BE2C (cell line): ENCODE measurements at regions not wholly inside any gene's neighbourhood (a gene's known extent, or its start where the extent isn't known, plus 50 kb on each side); places are given as distances from the start of the nearest gene placed in this dataset.

Experiments used
- DNase-seq: peaks from one replicate; pipeline ENCODE4 v3.0.0-alpha.2; 2020
- H3K27me3 ChIP-seq: fragments of 250-450 bp; sonication (Bioruptor Pico); 2 replicates; pipeline ENCODE4 v1.5.1; 2020; ENCODE audit warnings: mild to moderate bottlenecking
- H3K36me3 ChIP-seq: fragments of 250-450 bp; sonication (Bioruptor Pico); 2 replicates; pipeline ENCODE4 v1.5.1; 2020; ENCODE audit warnings: mild to moderate bottlenecking
- H3K4me1 ChIP-seq: fragments of 250-450 bp; sonication (Bioruptor Pico); 2 replicates; pipeline ENCODE4 v1.5.1; 2020
- H3K4me3 ChIP-seq: 2 replicates; pipeline ENCODE4 v1.5.1; 2011; ENCODE audit warnings: low read depth, low read length
- H3K9me3 ChIP-seq: fragments of 250-450 bp; sonication (Bioruptor Pico); 2 replicates; pipeline ENCODE4 v1.5.1; 2020
- TF ChIP-seq, protein P1 (sequence below): IDR thresholded peaks from 2 replicates; pipeline ENCODE4 v1.5.1; 2012; ENCODE audit warnings: mild to moderate bottlenecking, low read depth, low read length

DNA sequence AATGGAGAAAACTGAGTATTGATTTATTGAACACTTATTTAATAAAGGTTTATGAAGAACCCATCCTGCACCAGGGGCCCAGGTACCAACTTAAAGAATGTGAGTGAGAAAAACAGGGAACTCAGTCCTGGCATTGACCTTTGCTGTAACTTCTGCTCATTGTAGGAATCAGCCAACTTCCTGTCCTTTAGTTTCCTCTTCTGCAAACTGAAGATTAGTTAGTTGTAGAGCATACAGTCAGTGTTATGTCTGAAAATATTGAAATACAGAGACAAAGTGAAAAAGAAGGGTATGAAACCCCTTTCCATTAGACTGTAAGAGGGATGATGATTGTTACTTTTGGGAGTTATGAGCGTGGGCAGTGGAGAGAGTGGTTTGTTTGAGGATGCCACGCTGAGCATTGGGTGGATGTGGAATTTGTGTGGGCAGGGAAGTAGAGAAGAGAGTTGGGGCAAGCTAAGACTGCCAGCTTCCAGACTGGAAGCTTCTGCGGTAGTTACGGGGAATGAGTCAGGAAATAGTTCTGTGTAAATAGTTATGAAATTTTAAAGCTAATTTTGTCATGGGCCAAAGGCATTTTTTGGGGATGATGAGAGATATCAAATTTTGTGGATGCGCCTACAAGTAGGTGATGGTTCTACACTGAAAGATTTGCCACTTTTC, 89.2 kb downstream of the GPR88 start:
- DNase-seq, result no peak

DNA sequence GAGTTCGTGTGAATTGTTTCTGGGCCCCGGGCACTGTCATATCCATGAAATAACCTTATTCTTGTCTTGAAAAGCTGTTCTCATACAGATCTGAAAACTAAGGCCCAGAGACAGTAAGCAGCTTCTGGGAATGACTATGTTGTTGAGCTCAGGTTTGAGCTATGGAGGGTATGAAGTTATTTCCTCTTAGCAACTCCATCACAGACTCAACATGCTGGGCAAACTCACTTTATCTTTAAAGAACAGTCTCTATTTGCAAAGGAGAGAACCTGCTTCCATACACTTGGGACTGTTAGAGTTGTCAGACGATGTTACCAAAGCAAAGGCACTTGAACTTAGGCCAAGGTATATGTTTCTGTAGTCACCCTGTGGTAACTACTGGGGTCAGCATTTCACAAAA, 90.0 kb downstream of the GPR88 start:
- Histone ChIP-seq H3K36me3 (no peaks in the 10 kb centered on the region), H3K4me1 (no peaks in the 10 kb centered on the region), H3K27me3 (no peaks in the 10 kb centered on the region; the same call in 1 of the 2 replicates), H3K9me3 (no peaks in the 10 kb centered on the region), H3K4me3 (no peak overlapping the region)
- TF ChIP-seq, protein P1, sequence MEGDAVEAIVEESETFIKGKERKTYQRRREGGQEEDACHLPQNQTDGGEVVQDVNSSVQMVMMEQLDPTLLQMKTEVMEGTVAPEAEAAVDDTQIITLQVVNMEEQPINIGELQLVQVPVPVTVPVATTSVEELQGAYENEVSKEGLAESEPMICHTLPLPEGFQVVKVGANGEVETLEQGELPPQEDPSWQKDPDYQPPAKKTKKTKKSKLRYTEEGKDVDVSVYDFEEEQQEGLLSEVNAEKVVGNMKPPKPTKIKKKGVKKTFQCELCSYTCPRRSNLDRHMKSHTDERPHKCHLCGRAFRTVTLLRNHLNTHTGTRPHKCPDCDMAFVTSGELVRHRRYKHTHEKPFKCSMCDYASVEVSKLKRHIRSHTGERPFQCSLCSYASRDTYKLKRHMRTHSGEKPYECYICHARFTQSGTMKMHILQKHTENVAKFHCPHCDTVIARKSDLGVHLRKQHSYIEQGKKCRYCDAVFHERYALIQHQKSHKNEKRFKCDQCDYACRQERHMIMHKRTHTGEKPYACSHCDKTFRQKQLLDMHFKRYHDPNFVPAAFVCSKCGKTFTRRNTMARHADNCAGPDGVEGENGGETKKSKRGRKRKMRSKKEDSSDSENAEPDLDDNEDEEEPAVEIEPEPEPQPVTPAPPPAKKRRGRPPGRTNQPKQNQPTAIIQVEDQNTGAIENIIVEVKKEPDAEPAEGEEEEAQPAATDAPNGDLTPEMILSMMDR, result no peak
- no peak for DNase-seq

More for the DNA sequence above, 89.2 kb downstream of the GPR88 start:
- H3K36me3 ChIP-seq, result no peaks in the 10 kb centered on the region
- no peaks in the 10 kb centered on the region for H3K9me3 ChIP-seq
- TF ChIP-seq, protein P1, result no peak
- H3K4me3 ChIP-seq, result no peak overlapping the region
- H3K4me1 ChIP-seq, result no peaks in the 10 kb centered on the region
- no peaks in the 10 kb centered on the region; the same call in 1 of the 2 replicates for H3K27me3 ChIP-seq

DNA sequence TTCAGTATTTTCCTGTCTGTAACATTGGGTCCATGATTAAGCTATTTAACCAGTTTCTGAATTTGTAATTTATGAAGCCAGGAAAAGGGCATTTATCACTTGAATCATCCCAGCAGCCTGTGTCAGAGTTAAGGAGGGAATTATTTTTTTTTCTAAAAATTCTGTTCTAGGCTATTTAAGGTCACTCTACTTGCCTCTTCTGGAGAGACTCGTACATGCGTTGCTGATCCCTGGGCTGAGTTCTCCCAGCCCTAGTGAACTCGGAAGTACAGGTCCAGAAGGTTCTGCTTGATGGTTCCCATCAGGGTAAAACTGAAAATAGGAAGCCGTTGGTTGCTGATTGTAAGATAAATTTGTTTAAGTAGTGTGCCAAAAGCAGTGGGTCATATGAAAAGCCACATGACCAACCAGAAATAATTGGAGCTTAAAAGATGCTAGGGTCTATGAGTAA, 90.7 kb downstream of the GPR88 start:
- H3K4me3 ChIP-seq, result no peak overlapping the region
- no peak for DNase-seq

DNA sequence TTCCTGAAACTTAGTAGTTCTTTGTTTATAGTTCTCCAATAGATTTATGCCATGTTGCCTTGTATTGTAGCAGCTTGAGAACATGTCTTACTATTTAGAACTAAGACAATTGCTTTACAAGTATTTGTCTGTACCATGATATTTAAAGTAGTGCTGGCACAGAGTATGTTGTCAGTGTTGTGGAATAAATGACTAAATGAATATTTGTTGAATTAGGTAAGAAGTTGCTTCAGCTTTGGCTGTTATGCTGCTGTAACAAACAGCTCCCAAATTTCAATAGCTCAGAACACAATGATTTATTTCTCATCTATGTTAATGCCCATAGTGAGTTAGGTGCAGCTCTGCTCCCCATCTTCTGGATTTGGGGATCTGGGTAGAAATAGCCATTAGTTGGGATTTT, 90.2 kb upstream of the VCAM1 start:
- H3K4me1 ChIP-seq, result no peaks in the 10 kb centered on the region
- DNase-seq, result no peak
- no peak overlapping the region for H3K4me3 ChIP-seq
- H3K9me3 ChIP-seq, result no peaks in the 10 kb centered on the region
- TF ChIP-seq, protein P1, result no peak
- H3K36me3 ChIP-seq, result no peaks in the 10 kb centered on the region
- H3K27me3 ChIP-seq, result no peaks in the 10 kb centered on the region; the same call in 1 of the 2 replicates

More for the DNA sequence above, 90.7 kb downstream of the GPR88 start:
- no peaks in the 10 kb centered on the region for H3K36me3 ChIP-seq
- H3K27me3 ChIP-seq, result no peaks in the 10 kb centered on the region; the same call in 1 of the 2 replicates
- TF ChIP-seq, protein P1, result no peak
- no peaks in the 10 kb centered on the region for H3K9me3 ChIP-seq
- H3K4me1 ChIP-seq, result no peaks in the 10 kb centered on the region

DNA sequence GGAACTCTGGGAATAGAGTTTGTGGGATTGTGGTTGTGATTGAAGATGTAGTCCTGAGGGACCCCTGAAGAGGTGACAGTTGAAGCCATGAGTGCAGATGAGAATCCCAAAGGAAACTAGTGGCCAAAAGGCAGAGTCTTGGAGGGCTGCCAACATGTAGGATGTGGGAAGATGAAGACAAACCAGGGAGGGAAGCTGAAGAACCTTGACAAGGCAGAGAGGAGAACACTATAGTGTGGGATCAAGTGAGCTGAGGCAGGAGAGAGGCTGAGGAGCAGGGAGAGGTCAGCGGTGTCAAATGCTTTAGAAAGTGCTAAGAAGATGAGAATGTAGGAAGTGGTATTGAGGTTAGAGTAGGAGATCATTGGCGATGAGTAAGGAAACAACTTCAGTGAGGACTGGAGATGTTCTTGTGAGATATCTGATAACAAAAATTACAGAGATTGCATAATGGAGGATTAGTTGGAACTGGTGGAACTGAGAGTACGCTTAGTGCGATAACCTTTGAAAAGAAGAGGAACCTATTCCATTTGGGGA, 88.5 kb upstream of the VCAM1 start:
- H3K27me3 ChIP-seq, result no peaks in the 10 kb centered on the region; the same call in 1 of the 2 replicates
- no peaks in the 10 kb centered on the region for H3K4me1 ChIP-seq
- TF ChIP-seq, protein P1, result no peak
- H3K9me3 ChIP-seq, result no peaks in the 10 kb centered on the region
- H3K36me3 ChIP-seq, result no peaks in the 10 kb centered on the region
- DNase-seq, result no peak
- no peak overlapping the region for H3K4me3 ChIP-seq

DNA sequence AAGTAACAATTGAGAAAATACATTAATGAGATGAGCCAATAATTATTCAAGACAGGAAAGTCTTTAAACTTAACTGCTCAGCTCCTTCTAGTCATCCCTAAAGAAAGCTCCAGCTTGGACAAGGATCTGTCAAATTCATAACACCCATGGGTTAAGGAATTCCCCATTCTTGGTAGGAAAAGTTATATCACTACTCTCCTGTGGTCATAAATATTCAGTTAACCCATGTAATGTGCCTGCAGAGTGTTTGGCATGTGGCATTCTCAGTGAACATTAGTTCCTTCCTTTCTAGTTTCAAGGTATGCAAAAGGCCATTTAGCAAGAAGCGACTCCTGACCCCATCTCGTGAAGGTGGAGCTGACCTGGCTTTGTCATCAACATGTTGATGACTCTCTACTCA, 76.7 kb upstream of the VCAM1 start:
- no peaks in the 10 kb centered on the region for H3K27me3 ChIP-seq
- no peaks in the 10 kb centered on the region for H3K36me3 ChIP-seq
- H3K4me1 ChIP-seq, result no peaks in the 10 kb centered on the region
- DNase-seq, result no peak
- no peaks in the 10 kb centered on the region for H3K9me3 ChIP-seq
- TF ChIP-seq, protein P1, result no peak
- H3K4me3 ChIP-seq, result no peak overlapping the region
